Astrocyte (in vitro differentiated cells and primary cell): ENCODE measurements at regions not wholly inside any gene's neighbourhood (a gene's known extent, or its start where the extent isn't known, plus 50 kb on each side); places are given as distances from the start of the nearest gene placed in this dataset.

Experiments used
- DNase-seq: peaks from one replicate; pipeline ENCODE4 v3.0.0-alpha.2; 2010; ENCODE audit warnings: low read depth
- FAIRE-seq: peaks from 2 replicates; lab custom pipeline; 2011; peaks lifted over from hg19 to GRCh38; lab: Jason Lieb, UNC
- H2AFZ ChIP-seq: 2 replicates; pipeline ENCODE4 v1.6.0; 2012; ENCODE audit warnings: low read depth, low read length, inconsistent platforms
- H3K27ac ChIP-seq: 2 replicates; pipeline ENCODE4 v1.5.1; 2011; ENCODE audit warnings: low read depth, low read length, inconsistent platforms
- H3K27me3 ChIP-seq: 2 replicates; pipeline ENCODE4 v1.6.0; 2011; ENCODE audit warnings: low read length, inconsistent platforms; ENCODE audit not compliant: insufficient read depth
- H3K36me3 ChIP-seq: 2 replicates; pipeline ENCODE4 v1.5.1; 2011; ENCODE audit warnings: low read length, inconsistent platforms; ENCODE audit not compliant: insufficient read depth
- H3K4me1 ChIP-seq: 2 replicates; pipeline ENCODE4 v1.5.1; 2011; ENCODE audit warnings: low read length, inconsistent platforms; ENCODE audit not compliant: insufficient read depth
- H3K4me2 ChIP-seq: 2 replicates; pipeline ENCODE4 v1.6.0; 2012; ENCODE audit warnings: low read length, inconsistent platforms
- H3K4me3 ChIP-seq: 2 replicates; pipeline ENCODE4 v1.5.1; 2011; ENCODE audit warnings: low read depth, mild to moderate bottlenecking, low read length, inconsistent platforms; ENCODE audit not compliant: insufficient read depth
- H3K79me2 ChIP-seq: 2 replicates; pipeline ENCODE4 v1.6.0; 2012; ENCODE audit warnings: mild to moderate bottlenecking, low read length, inconsistent platforms; ENCODE audit not compliant: insufficient read depth
- H3K9ac ChIP-seq: 2 replicates; pipeline ENCODE4 v1.6.0; 2012; ENCODE audit warnings: mild to moderate bottlenecking, low read length, inconsistent platforms
- H3K9me3 ChIP-seq: 2 replicates; pipeline ENCODE4 v1.5.1; 2012; ENCODE audit warnings: low read depth, mild to moderate bottlenecking, low read length, inconsistent platforms; ENCODE audit not compliant: insufficient read depth
- H4K20me1 ChIP-seq: 2 replicates; pipeline ENCODE4 v1.6.0; 2012; ENCODE audit warnings: low read length, inconsistent platforms; ENCODE audit not compliant: insufficient read depth
- H3K27ac Mint-ChIP-seq: one replicate; pipeline ENCODE4 v1.8.0; 2021; ENCODE audit warnings: mild to moderate bottlenecking, mixed read lengths; ENCODE audit not compliant: unreplicated experiment
- H3K27me3 Mint-ChIP-seq: one replicate; pipeline ENCODE4 v1.8.0; 2021; ENCODE audit warnings: low read depth, mixed read lengths; ENCODE audit not compliant: unreplicated experiment
- H3K36me3 Mint-ChIP-seq: one replicate; pipeline ENCODE4 v1.8.0; 2021; ENCODE audit warnings: low read depth, mixed read lengths; ENCODE audit not compliant: unreplicated experiment
- H3K4me1 Mint-ChIP-seq: one replicate; pipeline ENCODE4 v1.8.0; 2021; ENCODE audit warnings: low read depth, mixed read lengths; ENCODE audit not compliant: unreplicated experiment
- H3K4me3 Mint-ChIP-seq: one replicate; pipeline ENCODE4 v1.8.0; 2021; ENCODE audit warnings: mild to moderate bottlenecking, moderate library complexity, mixed read lengths; ENCODE audit not compliant: unreplicated experiment
- H3K9me3 Mint-ChIP-seq: one replicate; pipeline ENCODE4 v1.8.0; 2021; ENCODE audit warnings: mild to moderate bottlenecking, mixed read lengths; ENCODE audit not compliant: unreplicated experiment
- EZH2 ChIP-seq: IDR thresholded peaks from 2 replicates; pipeline ENCODE4 v1.6.1; 2012; ENCODE audit warnings: mild to moderate bottlenecking, low read length, inconsistent platforms; ENCODE audit not compliant: insufficient read depth
- TF ChIP-seq, protein P1 (sequence below): IDR thresholded peaks from 2 replicates; pipeline ENCODE4 v1.5.1; 2011; ENCODE audit warnings: low read depth, mild to moderate bottlenecking, inconsistent platforms, low read length, moderate library complexity; ENCODE audit not compliant: insufficient read depth

DNA sequence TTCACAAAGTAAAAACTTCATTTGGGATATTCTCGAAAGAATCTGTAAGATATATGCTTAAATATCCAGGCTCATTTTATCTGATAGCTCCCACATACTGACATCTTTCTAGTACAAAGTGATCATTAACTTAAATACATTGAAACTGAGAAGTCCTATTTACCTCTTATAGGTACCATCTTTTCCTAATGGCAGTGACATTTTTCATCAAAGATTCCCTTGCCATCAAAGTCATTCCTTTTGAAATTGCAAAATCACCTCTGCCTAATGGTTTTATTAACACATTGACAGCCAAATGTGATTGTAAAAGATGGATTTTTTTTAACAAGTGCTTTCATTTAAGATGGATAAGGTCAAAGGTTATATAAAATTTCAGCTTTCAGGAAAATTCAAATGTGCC, 346.6 kb downstream of the MFSD1 start:
- TF ChIP-seq, protein P1, sequence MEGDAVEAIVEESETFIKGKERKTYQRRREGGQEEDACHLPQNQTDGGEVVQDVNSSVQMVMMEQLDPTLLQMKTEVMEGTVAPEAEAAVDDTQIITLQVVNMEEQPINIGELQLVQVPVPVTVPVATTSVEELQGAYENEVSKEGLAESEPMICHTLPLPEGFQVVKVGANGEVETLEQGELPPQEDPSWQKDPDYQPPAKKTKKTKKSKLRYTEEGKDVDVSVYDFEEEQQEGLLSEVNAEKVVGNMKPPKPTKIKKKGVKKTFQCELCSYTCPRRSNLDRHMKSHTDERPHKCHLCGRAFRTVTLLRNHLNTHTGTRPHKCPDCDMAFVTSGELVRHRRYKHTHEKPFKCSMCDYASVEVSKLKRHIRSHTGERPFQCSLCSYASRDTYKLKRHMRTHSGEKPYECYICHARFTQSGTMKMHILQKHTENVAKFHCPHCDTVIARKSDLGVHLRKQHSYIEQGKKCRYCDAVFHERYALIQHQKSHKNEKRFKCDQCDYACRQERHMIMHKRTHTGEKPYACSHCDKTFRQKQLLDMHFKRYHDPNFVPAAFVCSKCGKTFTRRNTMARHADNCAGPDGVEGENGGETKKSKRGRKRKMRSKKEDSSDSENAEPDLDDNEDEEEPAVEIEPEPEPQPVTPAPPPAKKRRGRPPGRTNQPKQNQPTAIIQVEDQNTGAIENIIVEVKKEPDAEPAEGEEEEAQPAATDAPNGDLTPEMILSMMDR: no peak
- no peak for TF ChIP-seq EZH2

DNA sequence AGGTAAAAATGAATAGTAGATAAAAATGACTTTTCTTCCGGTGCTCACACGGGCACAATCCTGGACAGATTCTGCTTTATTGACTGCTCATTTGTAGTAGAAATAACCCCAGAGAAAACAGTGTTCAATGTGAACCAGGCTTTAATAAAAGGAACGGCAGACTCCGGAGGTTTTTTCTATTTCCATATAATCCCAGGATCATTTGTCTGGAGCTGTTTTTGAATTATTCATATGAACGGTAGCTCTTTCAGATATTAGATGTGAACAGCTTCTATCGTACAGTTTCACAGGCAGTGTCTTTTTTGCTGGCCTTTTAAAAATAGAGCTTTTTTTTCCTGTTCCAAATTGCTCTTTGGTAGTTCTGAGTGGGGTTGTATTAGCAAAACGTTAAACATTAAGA, 347.3 kb downstream of the MFSD1 start:
- no peaks in the 10 kb centered on the region for H3K36me3 ChIP-seq
- H3K9me3 Mint-ChIP-seq: no peaks in the 10 kb centered on the region
- peaks cover 2% of the 10 kb centered on the region for H3K27me3 Mint-ChIP-seq
- no peak overlapping the region for H3K4me2 ChIP-seq
- DNase-seq (no peak), FAIRE-seq (no peak)
- H3K9ac ChIP-seq: no peak overlapping the region
- no peaks in the 10 kb centered on the region for H3K9me3 ChIP-seq
- no peaks in the 10 kb centered on the region for H3K4me1 ChIP-seq
- peaks cover 2% of the 10 kb centered on the region for H3K27me3 ChIP-seq
- no peak overlapping the region for H3K27ac Mint-ChIP-seq
- no peak overlapping the region for H3K4me3 Mint-ChIP-seq
- TF ChIP-seq, protein P1: no peak
- TF ChIP-seq EZH2: no peak
- H2AFZ ChIP-seq: no peak overlapping the region
- H3K27ac ChIP-seq: no peak overlapping the region
- no peaks in the 10 kb centered on the region for H3K36me3 Mint-ChIP-seq
- H3K4me1 Mint-ChIP-seq: no peaks in the 10 kb centered on the region
- no peaks in the 10 kb centered on the region for H3K79me2 ChIP-seq
- H4K20me1 ChIP-seq: no peaks in the 10 kb centered on the region
- no peak overlapping the region for H3K4me3 ChIP-seq

More for the DNA sequence above, 346.6 kb downstream of the MFSD1 start:
- no peaks in the 10 kb centered on the region for H4K20me1 ChIP-seq
- Mint-ChIP-seq H3K27me3 (peaks cover 2% of the 10 kb centered on the region), H3K36me3 (no peaks in the 10 kb centered on the region), H3K27ac (no peak overlapping the region), H3K9me3 (no peaks in the 10 kb centered on the region), H3K4me3 (no peak overlapping the region), H3K4me1 (no peaks in the 10 kb centered on the region)
- peaks cover 2% of the 10 kb centered on the region for H3K27me3 ChIP-seq
- no peaks in the 10 kb centered on the region for H3K4me1 ChIP-seq
- DNase-seq: no peak
- no peak overlapping the region for H2AFZ ChIP-seq
- no peaks in the 10 kb centered on the region for H3K9me3 ChIP-seq
- H3K4me2 ChIP-seq: no peak overlapping the region
- no peaks in the 10 kb centered on the region for H3K79me2 ChIP-seq
- no peak overlapping the region for H3K27ac ChIP-seq
- no peaks in the 10 kb centered on the region for H3K36me3 ChIP-seq
- H3K4me3 ChIP-seq: no peak overlapping the region
- no peak for FAIRE-seq
- no peak overlapping the region for H3K9ac ChIP-seq

DNA sequence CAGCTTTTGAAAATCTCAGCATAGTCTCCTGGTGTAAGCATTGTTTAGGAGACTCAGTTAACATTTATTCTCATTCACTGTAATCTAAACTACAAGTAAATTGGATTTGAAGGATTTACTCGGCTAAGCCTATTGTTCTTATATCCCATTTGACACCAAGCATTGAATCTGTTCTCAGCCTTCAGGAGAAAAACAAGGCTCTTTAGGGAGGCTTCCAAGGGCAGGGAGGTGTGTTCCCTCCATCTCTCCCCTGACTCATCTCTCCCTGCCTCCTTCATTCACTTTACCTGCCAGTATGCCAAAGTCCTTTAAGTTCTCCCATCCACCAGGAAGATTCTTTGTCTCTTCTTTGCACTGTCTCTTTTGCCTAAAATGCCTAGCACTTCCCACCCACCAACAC, 347.8 kb downstream of the MFSD1 start:
- H3K36me3 ChIP-seq: no peaks in the 10 kb centered on the region
- H3K9me3 Mint-ChIP-seq: no peaks in the 10 kb centered on the region
- no peak overlapping the region for H3K27ac Mint-ChIP-seq
- H3K27me3 Mint-ChIP-seq: peaks cover 2% of the 10 kb centered on the region
- no peak overlapping the region for H2AFZ ChIP-seq
- no peaks in the 10 kb centered on the region for H3K4me1 ChIP-seq
- no peaks in the 10 kb centered on the region for H3K9me3 ChIP-seq
- DNase-seq (no peak), FAIRE-seq (no peak)
- H3K9ac ChIP-seq: no peak overlapping the region
- no peaks in the 10 kb centered on the region for H3K4me1 Mint-ChIP-seq
- H4K20me1 ChIP-seq: no peaks in the 10 kb centered on the region
- TF ChIP-seq, protein P1: no peak
- no peak for TF ChIP-seq EZH2
- H3K4me3 Mint-ChIP-seq: no peak overlapping the region
- H3K36me3 Mint-ChIP-seq: no peaks in the 10 kb centered on the region
- H3K27ac ChIP-seq: no peak overlapping the region
- no peak overlapping the region for H3K4me2 ChIP-seq
- no peaks in the 10 kb centered on the region for H3K79me2 ChIP-seq
- H3K4me3 ChIP-seq: no peak overlapping the region
- peaks cover 2% of the 10 kb centered on the region for H3K27me3 ChIP-seq
